Stimulated activated CD8-positive, alpha-beta memory T cell treated with anti-CD3 and anti-CD28 coated beads, Interleukin-15, amount 100 ng/mL, for 24 hours (primary cell): ENCODE measurements at regions not wholly inside any gene's neighbourhood (a gene's known extent, or its start where the extent isn't known, plus 50 kb on each side); places are given as distances from the start of the nearest gene placed in this dataset.

ENCODE experiments used
- DNase-seq: peaks from one replicate; pipeline ENCODE4 v3.0.0-alpha.2; 2020; ENCODE audit warnings: low read depth

DNA sequence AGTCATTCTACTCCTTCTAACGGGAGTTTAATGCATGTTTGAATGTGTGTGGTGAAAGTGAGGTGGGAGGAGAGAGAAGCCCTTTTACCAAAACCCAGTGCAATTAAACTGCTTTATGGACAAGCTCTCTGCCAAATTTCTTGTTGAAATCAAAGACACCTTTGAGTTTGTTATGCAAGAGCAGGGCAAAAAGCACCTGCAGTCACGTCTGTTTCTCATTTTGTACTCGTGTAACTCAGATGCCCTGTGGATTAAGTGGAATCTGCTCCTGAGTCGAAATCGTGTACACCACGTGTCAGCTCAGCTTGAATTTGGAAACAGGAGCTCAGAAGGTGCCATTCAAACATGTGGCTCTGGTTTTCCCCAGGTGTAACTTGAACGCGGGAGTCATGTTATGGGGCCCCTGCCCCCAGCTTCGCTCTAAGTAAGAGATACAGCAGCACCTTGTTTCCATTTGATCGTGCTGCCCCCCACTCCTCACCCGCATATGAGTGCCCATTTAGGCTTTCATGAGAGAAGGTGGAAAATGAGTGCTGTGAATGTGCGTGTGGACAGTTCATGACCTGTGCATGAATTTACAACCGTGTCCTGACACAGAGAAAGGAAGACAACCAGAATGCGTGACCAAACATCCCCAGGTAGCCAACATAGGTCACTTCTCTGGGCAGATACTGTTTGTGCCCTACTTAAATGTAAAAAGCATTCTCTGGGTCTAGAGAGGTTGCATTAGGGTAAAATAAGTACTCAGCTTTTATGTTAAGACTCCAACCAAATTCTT, 347.0 kb upstream of the SLC30A5 start:
- DNase-seq: no peak

DNA sequence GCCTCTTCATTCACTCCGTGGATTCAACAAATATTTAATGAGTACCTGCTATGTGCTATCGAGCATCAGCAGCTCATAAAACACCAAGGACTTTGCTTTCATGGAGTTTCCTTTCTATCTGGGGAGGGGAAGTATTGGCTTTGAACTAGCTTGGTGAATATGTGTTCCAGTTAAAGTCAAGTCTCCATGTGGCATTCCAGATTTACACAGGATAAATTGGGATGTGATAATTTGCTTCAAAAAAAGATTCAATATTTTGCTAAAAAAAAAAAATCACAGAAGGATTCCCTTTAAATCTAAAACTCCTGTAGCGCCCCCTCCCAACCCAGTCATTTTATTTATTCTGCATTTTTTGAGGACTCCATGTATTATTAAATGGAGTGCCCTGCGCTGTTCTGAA, 346.3 kb upstream of the SLC30A5 start:
- no peak for DNase-seq

DNA sequence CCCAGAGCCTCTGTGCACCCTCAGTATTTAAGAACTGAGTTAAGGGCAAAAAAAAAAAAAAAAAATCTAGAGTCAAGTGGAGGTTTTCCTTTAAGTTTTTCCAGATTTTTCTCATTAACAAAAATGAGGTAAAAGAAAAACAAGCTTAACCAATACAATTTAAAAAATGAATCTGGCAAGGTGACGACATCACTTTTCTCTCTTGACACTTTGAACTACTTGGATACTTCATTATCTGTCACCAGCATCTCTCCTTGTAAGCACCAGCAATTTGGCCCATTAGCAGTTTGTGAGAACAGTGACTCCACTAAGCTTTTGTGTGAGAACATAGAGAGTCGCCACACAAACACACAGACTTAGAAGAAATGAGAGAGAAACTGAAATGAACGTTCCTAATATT, 345.7 kb upstream of the SLC30A5 start:
- no peak for DNase-seq

DNA sequence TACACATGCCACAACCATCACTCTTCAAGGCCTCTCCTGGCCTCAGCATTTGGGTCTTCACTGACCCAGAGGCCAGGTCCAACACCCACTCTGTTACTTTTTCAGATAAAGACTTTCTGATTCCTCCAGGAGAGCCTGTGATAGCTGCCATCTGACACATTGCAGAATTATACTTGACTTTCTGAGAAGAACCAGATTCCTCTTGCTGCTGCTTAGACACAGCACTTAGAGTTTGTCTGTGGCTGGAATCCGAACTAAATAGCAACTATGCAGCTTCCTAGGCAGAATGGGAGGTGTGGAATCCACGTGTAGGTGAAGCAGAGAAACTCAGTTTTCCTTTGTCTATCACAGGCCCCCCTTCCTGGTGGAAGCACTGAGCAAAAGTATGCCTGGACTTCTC, 344.7 kb upstream of the SLC30A5 start:
- DNase-seq: no peak

DNA sequence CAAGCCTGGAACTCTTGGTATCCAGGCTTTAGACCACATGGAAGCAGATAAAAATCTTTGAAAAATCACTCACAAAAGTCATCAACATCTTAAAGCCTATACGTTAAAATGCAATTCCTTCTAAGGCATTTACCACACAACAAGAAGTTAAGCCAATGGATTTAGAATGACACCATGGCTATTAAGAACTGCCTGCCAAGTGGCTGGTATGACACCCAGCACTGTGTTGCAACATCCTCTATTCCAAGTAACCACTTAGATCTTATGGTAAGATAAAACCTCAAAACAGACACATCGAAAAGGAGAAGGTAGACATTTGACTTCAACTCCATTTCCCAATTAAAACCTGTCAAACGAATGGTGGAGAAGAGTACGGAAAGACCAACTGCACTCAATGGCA, 344.2 kb upstream of the SLC30A5 start:
- no peak for DNase-seq

DNA sequence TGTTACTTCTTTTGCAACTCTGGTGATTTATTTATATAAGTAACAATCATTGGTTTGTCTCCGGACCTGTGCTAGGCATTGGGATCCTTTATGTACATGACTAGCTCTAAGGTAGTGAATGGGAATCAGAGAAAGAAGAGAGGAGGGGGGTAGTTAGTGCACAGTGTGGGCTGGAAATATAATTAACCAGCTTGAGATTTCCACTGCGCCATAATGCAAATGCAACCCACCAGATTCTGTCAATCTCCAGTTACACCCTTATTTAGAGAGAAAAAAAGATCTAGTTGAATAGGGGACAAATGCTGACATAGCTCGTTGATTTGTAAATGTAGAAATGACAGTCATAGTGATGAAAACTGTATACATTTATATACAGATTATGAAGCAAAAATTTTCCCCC, 342.2 kb upstream of the SLC30A5 start:
- no peak for DNase-seq

DNA sequence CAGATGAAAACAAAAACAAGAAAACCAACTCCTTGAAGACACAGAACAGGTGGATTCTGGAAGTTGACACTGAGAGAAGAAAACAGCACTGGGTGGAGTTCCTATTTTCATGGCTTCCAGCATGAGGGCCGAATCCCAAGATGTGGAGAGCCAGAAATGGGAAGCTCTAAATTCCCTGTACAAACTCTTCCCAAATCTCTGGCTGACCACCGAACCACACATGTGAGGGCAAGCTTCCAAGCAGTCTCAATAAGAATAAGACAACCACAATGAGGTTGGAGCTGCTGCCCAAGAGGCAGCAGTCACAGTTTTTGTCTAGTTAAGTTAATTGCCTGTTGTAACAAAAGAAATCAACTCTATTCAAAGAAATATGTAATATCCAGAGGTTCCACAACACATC, 339.3 kb upstream of the SLC30A5 start:
- no peak for DNase-seq

DNA sequence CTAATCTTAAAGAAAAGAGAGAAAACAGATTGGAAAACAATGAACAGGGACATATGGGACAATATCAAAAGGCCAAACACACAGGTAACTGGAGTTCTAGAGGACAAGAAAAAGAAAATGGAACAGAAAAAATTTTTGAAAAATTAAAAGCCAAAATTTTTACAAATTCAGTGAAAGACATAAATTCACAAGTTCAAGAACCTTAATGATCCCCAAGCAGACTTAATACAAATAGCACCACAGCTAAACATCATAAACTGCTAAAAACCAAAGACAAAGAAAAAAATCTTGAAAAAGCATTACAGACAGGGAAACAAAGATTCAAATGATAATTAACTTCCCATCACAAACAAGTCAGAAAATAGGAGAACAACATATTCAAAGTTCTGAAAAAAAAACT, 338.5 kb upstream of the SLC30A5 start:
- no peak for DNase-seq

DNA sequence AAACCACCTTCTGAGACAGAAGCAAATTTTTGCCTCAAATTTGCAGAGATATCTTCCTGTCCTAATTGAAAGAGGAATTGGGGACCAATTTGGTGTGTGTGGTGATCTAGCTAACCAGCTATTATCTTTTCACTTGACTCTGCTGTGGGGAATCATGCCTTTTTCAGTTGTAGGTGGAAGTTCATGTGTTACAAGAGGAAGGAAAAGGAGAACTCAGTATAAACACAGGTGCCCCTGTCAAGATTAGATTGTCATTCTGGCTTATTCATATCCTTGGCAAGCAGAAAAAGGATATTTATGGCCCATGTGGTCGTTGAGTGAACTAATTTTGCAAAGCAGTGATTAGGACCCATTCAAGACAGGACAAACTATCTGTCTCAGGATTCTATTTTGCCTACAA, 336.8 kb upstream of the SLC30A5 start:
- no peak for DNase-seq

DNA sequence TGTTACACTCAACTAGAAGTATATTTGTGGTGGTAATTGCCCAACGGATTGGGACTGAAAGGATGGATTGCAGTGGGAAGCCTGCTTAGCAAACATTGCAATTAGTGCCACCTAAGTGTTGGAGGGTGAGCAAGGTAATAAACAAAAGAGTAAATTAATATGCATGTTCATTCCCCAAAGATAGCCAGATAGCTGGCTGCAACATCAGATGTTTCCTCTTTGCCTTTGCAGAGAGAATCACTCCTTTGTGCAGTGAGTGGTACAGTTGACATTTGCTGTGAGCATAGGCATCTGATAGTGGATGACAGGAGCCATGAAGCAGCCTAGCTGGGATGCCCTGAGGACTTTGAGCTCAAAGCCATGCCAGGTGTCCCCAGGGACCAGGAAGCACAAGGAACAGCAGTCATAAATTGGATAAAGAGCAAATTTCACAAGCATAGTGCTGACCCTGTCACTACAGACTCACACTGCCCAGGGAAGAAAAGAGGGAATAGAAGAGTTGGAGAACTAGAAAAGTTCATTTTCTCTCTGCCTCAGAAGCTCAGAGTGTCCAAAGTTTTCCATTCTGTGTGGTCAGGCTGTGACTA, 336.1 kb upstream of the SLC30A5 start:
- no peak for DNase-seq

DNA sequence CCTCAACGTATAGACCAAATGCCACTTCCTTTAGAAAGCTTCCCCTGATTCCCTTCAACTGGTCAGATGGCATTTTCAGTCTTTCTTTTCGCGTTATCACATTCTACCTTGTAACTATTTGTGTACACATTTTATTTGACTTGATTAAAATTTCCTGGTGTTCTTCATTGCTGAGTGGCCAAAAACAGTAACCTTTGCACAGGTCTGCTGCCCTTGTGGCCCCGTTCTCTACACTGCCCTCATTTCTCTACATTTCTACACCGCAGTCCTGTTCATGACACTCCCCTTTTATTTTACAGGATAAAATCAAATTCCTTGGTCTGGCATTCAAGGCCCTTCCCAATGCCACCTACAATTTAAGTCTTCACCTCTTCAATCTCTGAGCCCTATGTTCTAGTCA, 334.2 kb upstream of the SLC30A5 start:
- no peak for DNase-seq

DNA sequence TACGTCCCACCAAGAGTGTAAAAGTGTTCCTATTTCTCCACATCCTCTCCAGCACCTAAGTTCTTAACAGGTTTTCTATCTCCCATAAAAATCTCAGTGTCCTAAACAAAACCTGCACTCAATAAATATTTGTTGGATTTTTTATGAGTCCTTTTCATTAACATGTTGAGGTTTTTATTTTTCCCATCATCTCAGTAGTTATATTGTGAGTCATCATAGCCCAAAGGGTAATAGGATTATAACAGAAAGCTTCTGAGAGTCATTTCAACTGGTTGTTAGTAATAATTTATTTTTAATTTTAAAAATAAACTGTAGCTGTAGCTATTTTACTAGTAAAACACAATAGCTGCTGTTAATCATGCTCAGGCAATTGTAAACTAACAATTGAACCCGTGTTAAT, 331.6 kb upstream of the SLC30A5 start:
- DNase-seq: no peak

DNA sequence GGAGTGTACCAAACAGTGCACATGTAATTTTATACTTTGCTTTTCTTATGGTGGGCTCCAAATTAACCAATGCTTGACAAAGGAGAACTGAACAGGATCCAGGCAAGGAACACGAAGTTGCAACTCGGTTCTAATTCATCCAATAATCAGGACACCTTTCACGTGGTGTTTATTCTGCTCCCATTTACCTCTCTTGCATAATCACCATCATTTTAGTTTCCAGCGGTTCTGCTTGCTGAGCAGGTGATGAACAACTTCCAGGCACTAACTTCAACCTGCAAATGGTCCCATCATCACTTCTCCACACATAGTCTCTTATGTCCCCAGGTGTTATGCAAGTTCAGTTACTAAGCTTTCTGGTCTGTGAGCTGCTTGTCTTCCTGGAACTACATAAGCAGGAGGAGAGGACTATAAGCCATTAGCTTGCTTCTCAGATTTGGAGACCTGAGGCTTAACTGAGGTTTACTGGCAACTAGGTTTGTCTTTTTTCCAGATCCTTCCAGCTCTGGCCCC, 326.8 kb upstream of the SLC30A5 start:
- DNase-seq: no peak

DNA sequence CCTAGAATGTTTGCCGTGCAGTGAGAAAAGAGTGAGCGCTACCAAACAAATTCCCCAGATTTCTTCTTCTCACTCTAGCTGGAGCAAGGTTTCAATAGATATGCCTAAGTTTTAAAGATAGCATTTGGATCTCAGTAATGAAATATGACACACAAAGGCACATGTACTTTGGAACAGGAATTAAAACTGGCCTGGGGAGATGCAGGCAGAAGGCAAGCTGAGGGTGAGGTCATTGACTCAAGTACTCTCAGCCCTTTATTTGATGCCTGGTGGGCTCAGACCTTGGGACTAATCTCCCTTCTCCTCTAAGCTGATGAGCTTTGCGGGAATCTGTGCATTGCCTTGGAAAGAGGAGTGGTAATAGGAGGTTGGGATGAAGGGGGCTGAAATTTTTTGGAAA, 323.3 kb upstream of the SLC30A5 start:
- DNase-seq: no peak

DNA sequence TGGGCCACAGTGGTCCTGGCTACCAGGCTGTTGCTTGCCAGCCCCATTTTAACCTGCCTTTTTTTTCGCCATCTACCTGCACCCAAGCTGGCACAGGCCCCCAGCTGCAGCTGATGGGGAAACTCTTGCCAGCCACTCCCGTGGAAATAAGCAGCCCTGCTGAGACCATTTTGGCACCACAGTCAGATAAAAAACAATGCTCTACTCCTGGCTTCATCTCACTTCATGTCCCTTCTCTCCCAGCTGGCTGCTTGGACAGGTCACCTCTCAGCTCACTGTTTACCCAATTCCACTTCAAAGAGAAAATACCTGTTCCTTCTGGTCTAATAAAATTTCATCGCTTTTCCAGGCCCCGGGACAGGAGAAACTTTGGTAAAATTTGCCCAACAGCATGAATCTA, 322.6 kb upstream of the SLC30A5 start:
- no peak for DNase-seq

DNA sequence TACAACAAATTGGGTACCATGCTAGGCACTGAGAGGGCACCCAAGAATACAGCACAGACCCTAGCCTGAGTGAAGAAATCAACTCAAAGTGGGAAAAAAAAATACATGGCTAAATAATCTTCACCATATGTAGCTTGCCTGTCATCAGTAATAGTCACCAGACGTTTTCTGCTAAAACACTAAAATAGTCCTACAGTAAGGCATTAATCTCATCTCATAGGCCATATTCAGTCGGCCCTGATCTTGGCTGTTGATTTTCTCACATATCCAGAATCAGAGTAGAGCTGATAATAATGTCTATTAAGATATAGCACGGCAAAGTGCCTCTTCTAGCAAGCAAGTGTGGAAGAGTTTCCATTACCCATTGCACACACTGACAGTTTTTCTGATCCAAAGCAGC, 322.1 kb upstream of the SLC30A5 start:
- DNase-seq: no peak

DNA sequence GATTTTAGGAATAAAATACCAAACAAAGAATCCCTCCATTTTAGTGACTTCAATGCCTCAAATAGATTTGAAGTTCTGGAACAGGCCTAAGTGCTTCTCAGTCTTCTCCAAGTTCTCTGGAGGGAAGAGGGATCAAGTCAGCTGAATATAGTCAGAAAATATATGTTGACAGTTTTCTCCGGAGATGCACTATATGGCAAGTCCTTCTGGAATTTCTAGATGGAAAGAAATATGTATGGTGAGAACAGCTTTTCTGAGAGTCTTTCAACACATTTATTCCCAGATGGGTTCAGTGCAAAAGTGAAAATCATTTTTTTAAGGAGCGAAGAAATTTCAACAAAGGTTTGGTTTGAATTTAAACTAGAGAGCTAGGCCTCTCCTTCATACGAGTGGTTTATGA, 317.4 kb upstream of the SLC30A5 start:
- DNase-seq: no peak

DNA sequence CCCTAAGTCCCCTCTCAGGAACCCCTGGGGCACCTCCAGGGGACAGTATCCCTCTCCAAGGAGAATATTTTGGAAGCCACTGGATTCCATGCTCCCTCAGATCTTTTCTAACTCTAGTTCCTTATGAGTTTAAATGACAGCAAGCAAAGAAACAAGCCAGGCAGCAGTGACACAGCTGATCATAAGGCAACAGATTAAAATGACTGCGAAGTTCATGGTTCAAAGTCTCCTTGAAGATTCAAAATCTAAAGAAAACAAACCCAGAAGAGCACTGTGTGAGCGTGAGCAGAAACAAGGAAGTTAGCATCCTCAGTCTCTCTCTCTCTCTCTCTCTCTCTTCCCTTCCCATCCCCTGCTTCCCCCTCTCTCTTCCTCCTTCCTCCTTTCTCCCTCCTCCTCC, 316.7 kb upstream of the SLC30A5 start:
- DNase-seq: no peak

DNA sequence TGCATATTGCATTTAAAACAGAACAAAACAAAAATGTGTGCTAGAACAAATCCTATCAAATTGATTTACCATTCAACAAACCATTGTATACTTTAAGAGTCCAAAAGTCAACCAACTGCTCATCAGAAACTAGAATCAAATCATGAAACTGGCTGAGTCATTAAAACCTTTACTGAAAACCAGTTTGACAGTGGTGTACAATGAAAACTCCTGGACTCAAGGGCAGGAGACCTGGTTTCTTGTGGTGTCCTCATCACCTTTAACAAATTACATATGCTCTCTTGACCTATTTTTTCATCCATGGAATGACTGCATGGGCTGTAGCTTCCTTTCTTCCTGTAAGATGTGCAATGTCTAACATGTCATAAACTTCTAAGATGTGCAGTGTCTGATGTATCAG, 315.3 kb upstream of the SLC30A5 start:
- DNase-seq: no peak

DNA sequence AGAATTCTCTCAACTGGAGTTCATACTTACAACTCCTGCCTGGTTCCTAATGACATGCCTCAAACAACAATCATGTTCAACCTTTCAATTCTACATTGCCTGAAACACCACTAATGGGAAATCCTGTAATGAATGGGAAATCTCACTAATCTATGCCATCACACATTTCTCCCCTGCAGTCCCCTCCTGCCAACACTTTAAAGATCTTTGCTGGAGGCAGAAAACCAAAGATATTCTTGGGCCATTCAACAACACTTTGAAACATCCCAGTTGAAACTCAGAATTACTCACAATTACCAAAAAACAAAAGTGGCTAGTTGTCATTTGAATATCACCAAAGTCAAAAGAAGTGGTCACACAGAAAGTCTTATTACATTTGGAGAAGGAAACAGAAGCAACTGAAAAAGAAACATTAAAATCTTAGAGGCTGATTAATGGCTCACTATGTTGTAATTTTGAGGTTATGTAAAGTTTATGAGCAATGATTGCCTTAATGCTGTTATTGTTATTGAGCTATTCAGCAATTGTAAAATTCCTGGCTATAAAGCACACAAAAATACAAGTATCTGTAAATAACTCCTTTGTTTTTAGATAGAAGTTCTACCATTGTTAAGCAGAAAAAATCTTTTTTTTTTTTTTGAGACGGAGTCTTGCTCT, 313.4 kb upstream of the SLC30A5 start:
- no peak for DNase-seq

DNA sequence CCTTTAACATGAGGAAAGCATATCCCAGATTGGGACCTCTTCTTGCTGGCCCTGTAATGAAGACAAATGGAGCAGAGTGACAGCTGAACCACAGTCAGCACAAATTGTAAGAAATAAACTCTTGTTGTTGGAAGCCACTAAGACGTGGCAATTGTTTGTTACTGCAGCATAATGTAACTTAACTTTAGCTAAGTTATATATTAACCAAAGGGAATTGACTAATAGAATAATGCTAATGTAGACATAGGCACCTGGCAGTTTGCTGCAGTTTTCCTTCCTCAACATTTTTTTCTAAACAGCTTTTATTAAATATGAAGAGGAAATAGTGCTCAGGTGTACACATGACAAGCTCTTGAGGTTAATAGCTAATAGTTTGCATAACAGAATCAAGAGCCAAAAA, 300.7 kb upstream of the SLC30A5 start:
- no peak for DNase-seq

DNA sequence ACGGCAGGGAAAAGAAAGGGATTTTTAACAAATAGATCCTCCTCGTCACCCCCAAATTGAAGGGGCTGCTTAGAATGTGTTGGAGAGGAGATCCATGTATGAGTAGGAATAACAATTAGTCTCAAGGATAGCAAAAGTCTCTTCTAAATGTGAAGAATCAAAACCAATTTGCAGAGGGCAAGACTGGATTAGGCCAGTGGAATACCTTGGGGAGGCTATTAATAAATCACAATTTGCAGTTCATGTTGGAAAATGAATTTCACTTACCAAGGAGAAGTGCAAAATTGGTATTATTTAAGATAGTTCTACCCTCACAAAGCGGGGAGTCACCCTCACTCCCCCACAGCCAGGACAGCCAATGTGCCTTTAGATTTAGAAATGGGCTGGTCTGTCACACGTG, 299.8 kb upstream of the SLC30A5 start:
- DNase-seq: no peak

DNA sequence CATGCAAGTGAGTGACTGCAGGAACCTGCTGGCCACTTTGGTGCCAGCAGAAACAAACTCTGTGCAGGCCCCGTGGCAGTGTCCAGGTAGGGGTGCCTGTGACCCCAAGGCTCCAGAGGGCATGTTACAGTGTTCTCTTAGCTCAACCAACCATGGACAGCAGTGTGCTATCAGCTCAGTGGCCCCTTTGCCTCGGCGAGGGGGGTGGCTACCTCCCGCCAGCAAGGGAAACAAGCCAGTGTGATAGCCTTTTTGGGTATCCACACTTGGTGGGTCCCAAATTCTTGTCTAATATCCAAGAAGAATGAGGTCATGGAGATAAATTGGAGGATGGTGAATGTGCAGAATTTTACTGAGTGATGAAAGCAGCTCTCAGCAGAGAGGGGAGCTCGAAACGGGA, 298.6 kb upstream of the SLC30A5 start:
- no peak for DNase-seq
